ENCODE measurements at regions not wholly inside any gene's neighbourhood (a gene's known extent, or its start where the extent isn't known, plus 50 kb on each side); places are given as distances from the start of the nearest gene placed in this dataset.

GRCh38 chr2:117127680-117128079 lies 686.8 kb upstream of the DDX18 start:
- Histone ChIP-seq H3K4me1 (no peaks in the 10 kb centered on the region), H3K27ac (no peak overlapping the region), H3K4me3 (no peak overlapping the region), H3K36me3 (no peaks in the 10 kb centered on the region), H3K9me3 (no peaks in the 10 kb centered on the region), H3K27me3 (no peaks in the 10 kb centered on the region)
- TF ChIP-seq POLR2AphosphoS5 (IDR thresholded peaks at IDR 0.05) (no peak), EP300 (IDR thresholded peaks at IDR 0.05) (no peak), CTCF (IDR thresholded peaks at IDR 0.05) (no peak), POLR2A (IDR thresholded peaks at IDR 0.05) (no peak)
- no peak for ATAC-seq

DNA sequence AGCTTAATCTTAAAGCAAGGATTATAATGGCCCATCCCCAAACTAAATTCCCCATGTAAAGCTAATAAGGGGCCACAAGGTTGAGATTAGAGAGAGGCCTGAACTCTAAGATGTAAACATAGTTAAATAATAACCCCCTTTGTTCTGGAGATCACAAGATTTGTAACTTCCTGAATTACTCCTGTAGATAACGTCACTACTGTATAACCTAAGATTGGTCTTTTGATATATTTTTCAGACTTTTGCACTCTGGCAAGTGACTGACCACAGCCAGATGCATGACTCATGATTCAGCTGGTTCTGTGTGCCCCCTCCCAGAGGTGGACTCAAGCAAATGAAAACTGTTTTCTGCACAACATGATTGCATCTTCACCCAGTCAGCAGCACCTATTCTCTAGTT lies 686.0 kb upstream of the DDX18 start:
- Histone ChIP-seq H3K9me3 (peaks cover 0 to 5% (median 0%) of the 10 kb centered on the region in 3 donors), H3K27me3 (no peaks in the 10 kb centered on the region), H3K4me3 (no peak overlapping the region), H3K27ac (no peak overlapping the region), H3K4me1 (no peaks in the 10 kb centered on the region), H3K36me3 (no peaks in the 10 kb centered on the region)
- 36% methylated on average over 1 of the region's 1 CpG; no CpG with 5 or more reads in 1 of the 2 donors for WGBS, 2 donors (ENCODE audit: low coverage in 1 of 2)
- TF ChIP-seq CTCF (IDR thresholded peaks at IDR 0.05) = no peak
- no peak for ATAC-seq

- H3K4me3 ChIP-seq = no peak overlapping the region
Measured at GRCh38 chr2:117137371-117137770, 677.1 kb upstream of the DDX18 start.

DNA sequence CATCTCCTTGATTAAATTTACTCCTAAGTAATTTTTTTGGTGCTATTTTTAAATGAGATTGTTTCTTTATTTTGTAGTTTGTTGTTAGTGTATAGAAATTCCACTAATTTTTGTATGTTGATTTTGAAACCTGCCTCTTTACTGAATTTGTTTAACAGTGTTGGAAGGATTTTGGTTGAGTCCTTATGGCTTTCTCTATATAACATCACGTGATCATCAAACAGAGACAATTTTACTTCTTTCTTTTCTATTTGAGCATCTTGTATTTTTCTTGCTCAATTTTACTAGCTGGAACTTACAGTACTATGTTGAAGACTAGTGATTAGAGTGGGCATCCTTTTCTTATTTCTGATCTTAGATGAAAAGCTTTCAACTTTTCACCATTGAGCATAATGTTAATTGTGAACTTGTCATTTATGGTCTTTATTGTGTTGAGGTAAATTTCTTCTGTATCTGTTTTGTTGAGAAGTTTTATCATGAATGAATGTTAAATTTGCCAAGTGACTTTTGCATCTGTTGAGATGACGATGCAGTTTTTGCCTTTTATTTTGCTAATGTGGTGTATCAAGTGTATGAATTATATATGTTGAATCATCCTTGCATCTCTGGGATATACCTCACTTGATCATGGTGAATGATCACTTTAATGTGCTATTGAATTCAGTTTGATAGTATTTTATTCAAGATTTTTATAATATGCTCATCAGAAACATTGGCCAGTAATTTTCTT lies 645.3 kb upstream of the DDX18 start:
- WGBS, 2 donors (ENCODE audit: low coverage in 1 of 2) = 76 to 89% methylated on average over 2 of the region's 2 CpGs
- H3K36me3 ChIP-seq = no peaks in the 10 kb centered on the region
- no peak overlapping the region for H3K4me3 ChIP-seq
- no peak overlapping the region for H3K27ac ChIP-seq
- no peak for ATAC-seq
- no peaks in the 10 kb centered on the region for H3K27me3 ChIP-seq
- TF ChIP-seq EP300 (IDR thresholded peaks at IDR 0.05) = no peak
- TF ChIP-seq CTCF (IDR thresholded peaks at IDR 0.05) = no peak
- TF ChIP-seq POLR2A (IDR thresholded peaks at IDR 0.05) = no peak
- TF ChIP-seq POLR2AphosphoS5 (IDR thresholded peaks at IDR 0.05) = no peak
- H3K9me3 ChIP-seq = peaks cover 0 to 12% (median 0%) of the 10 kb centered on the region in 3 donors
- H3K4me1 ChIP-seq = no peaks in the 10 kb centered on the region

More at GRCh38 chr2:117137371-117137770, 677.1 kb upstream of the DDX18 start:
- H3K9me3 ChIP-seq = peaks cover 0 to 8% (median 0%) of the 10 kb centered on the region in 3 donors
- TF ChIP-seq POLR2AphosphoS5 (IDR thresholded peaks at IDR 0.05) (no peak), EP300 (IDR thresholded peaks at IDR 0.05) (no peak), POLR2A (IDR thresholded peaks at IDR 0.05) (no peak), CTCF (IDR thresholded peaks at IDR 0.05) (no peak)
- no peak overlapping the region for H3K27ac ChIP-seq
- ATAC-seq = no peak
- no peaks in the 10 kb centered on the region for H3K36me3 ChIP-seq
- whole genome bisulfite sequencing, 2 donors (ENCODE audit: low coverage in 1 of 2) = no CpG with 5 or more reads among the region's 2 CpGs
- no peaks in the 10 kb centered on the region for H3K27me3 ChIP-seq
- H3K4me1 ChIP-seq = no peaks in the 10 kb centered on the region

DNA sequence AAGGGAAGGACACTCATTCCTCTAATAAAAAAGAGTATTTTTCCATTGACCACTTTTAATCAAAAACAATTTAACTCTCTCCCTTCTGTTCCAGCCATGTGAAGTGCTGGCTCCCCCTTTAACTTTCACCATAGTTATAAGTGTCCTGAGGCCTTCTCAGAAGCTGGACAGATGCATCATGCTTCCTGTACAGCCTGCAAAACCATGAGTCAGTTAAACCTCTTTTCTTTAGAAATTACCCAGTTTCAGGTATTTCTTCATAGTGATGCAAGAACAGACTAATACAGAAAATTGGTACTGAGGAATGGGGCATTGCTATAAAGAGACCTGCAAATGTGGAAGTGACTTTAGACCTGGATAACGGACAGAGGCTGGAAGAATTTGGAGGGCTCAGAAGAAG lies 643.6 kb upstream of the DDX18 start:
- Histone ChIP-seq H3K9me3 (peaks cover 0 to 12% (median 0%) of the 10 kb centered on the region in 3 donors), H3K27ac (no peak overlapping the region), H3K4me1 (no peaks in the 10 kb centered on the region), H3K4me3 (no peak overlapping the region), H3K36me3 (no peaks in the 10 kb centered on the region), H3K27me3 (no peaks in the 10 kb centered on the region)
- TF ChIP-seq CTCF (IDR thresholded peaks at IDR 0.05) = no peak
- TF ChIP-seq POLR2A (IDR thresholded peaks at IDR 0.05) = no peak
- no peak for TF ChIP-seq POLR2AphosphoS5 (IDR thresholded peaks at IDR 0.05)
- TF ChIP-seq EP300 (IDR thresholded peaks at IDR 0.05) = no peak
- WGBS, 2 donors (ENCODE audit: low coverage in 1 of 2) = 100% methylated on average over 1 of the region's 1 CpG
- ATAC-seq = no peak

All from gastroesophageal sphincter (tissue), 4 donors.